Heart left ventricle (tissue), 13 donors: ENCODE measurements at regions not wholly inside any gene's neighbourhood (a gene's known extent, or its start where the extent isn't known, plus 50 kb on each side); places are given as distances from the start of the nearest gene placed in this dataset.

Experiments
- CTCF ChIP-seq, 12 donors: fragments of 200-600 bp; sonication (generic) in 4 of 12; IDR thresholded peaks; one replicate each; pipeline versions ENCODE4 v1.5.0 to v1.8.0; 2018 to 2022; ENCODE audit warnings: antibody characterized with exemption in 12 of 12, mild to moderate bottlenecking in 5 of 12
- POLR2A ChIP-seq, 2 donors: fragments of 450-650 bp; IDR thresholded peaks; one replicate each; pipeline ENCODE4 v1.6.1; 2017; ENCODE audit warnings: antibody characterized with exemption in 2 of 2, mild to moderate bottlenecking in 2 of 2, moderate library complexity in 2 of 2
- donor health status: ischemic (EF 13 %, LVEDD 7.1; RV severe dilation, severe dysfunction).
- donor health status: DM: no; HTN: yes; CAD: no.
- donor health status: DM: no; HTN: no; CAD: no.
- donor health status: ischemic (EF 25% LVEDD 6.9; RV normal size, moderate dysfunction).
- donor health status: ischemic (EF 25% LVEDD 5.7; RV mildly dilated, moderate dysfunction).
- donor health status: ischemic (EF 35%, LVEDD 5.7; RV mildly dilated, moderate dysfunction).
- donor health status: nonischemic (EF 11% LVEDD 7.7; RV severe dilation, severe dysfunction).
- donor health status: DM: yes; HTN: yes; CAD: no.
- donor health status: PGD.
- donor health status: ischemic (EF 29% LVEDD 5.4; RV normal size, mild dysfunction).
- donor health status: nonischemic (EF 23%, LVEDD 6.1; RV moderate dilation, normal function).

- TF ChIP-seq POLR2A (IDR thresholded peaks at IDR 0.05) (no peak), CTCF (IDR thresholded peaks at IDR 0.05) (no peak)
Measured at GRCh38 chr2:211133766-211134165, 577.4 kb downstream of the CPS1 start.
